BLaER1 treated with 17β-estradiol and CSF1 and Interleukin-3, amounts not matched to agents 10 nM and 100 nM (cell line): ENCODE measurements at regions not wholly inside any gene's neighbourhood (a gene's known extent, or its start where the extent isn't known, plus 50 kb on each side); places are given as distances from the start of the nearest gene placed in this dataset.

Source experiments
- H3K27ac ChIP-seq, 11 experiments: shearing (Covaris generic); formaldehyde crosslinking; 2 replicates each; pipeline ENCODE4 v1.8.1; 2022
- H3K27me3 ChIP-seq, 11 experiments: shearing (Covaris generic); formaldehyde crosslinking; 2 replicates each; pipeline ENCODE4 v1.8.1; 2022
- H3K36me3 ChIP-seq, 11 experiments: shearing (Covaris generic); formaldehyde crosslinking; 2 replicates each; pipeline ENCODE4 v1.8.1; 2022
- H3K4me1 ChIP-seq, 10 experiments: shearing (Covaris generic); formaldehyde crosslinking; 2 replicates each; pipeline ENCODE4 v1.8.1; 2022
- H3K4me2 ChIP-seq, 11 experiments: shearing (Covaris generic); formaldehyde crosslinking; 2 replicates each; pipeline ENCODE4 v1.8.1; 2022
- H3K4me3 ChIP-seq, 10 experiments: shearing (Covaris generic); formaldehyde crosslinking; 2 replicates each; pipeline ENCODE4 v1.8.1; 2022
- H3K9ac ChIP-seq, 11 experiments: shearing (Covaris generic); formaldehyde crosslinking; 2 replicates each; pipeline ENCODE4 v1.8.1; 2022
- H3K9me3 ChIP-seq, 11 experiments: shearing (Covaris generic); formaldehyde crosslinking; replicated peaks in 1 of 11; 2 replicates each; pipeline ENCODE4 v1.8.1; 2022
- H4K20me1 ChIP-seq, 11 experiments: shearing (Covaris generic); formaldehyde crosslinking; 2 replicates each; pipeline ENCODE4 v1.8.1; 2022
- Cebpa-rat ChIP-seq, 11 experiments: shearing (Covaris generic); IDR thresholded peaks; 2 replicates each; pipeline ENCODE4 v1.8.1; 2022

GRCh38 chr7:153398370-153398769 lies 638.8 kb downstream of the ACTR3B start:
- H3K9ac ChIP-seq = no peak overlapping the region
- peaks cover 7 to 15% (median 10%) of the 10 kb centered on the region in 11 experiments; a peak in 18 of 22 replicates for H3K9me3 ChIP-seq
- no peak overlapping the region for H3K27ac ChIP-seq
- TF ChIP-seq Cebpa-rat (IDR thresholded peaks at IDR 0.05) = no peak
- H3K27me3 ChIP-seq = no peaks in the 10 kb centered on the region
- H3K4me2 ChIP-seq = no peak overlapping the region
- no peaks in the 10 kb centered on the region for H3K36me3 ChIP-seq
- H3K4me3 ChIP-seq = no peak overlapping the region
- H4K20me1 ChIP-seq = no peaks in the 10 kb centered on the region
- H3K4me1 ChIP-seq = no peaks in the 10 kb centered on the region

GRCh38 chr7:153398789-153399553 lies 639.4 kb downstream of the ACTR3B start:
- Histone ChIP-seq H4K20me1 (no peaks in the 10 kb centered on the region), H3K9me3 (peaks cover 1 to 9% (median 4%) of the 10 kb centered on the region in 11 experiments; a peak in 16 of 22 replicates), H3K4me1 (no peaks in the 10 kb centered on the region), H3K36me3 (no peaks in the 10 kb centered on the region), H3K9ac (no peak overlapping the region), H3K4me2 (no peak overlapping the region), H3K27me3 (no peaks in the 10 kb centered on the region), H3K27ac (no peak overlapping the region), H3K4me3 (no peak overlapping the region)
- no peak for TF ChIP-seq Cebpa-rat (IDR thresholded peaks at IDR 0.05)

GRCh38 chr7:153399554-153399940 lies 640.0 kb downstream of the ACTR3B start:
- H4K20me1 ChIP-seq = no peaks in the 10 kb centered on the region
- H3K4me3 ChIP-seq = no peak overlapping the region
- TF ChIP-seq Cebpa-rat (IDR thresholded peaks at IDR 0.05) = no peak
- no peaks in the 10 kb centered on the region for H3K27me3 ChIP-seq
- H3K9me3 ChIP-seq = peaks cover 0 to 3% (median 0%) of the 10 kb centered on the region in 11 experiments; a peak in 1 of 22 replicates
- no peaks in the 10 kb centered on the region for H3K4me1 ChIP-seq
- H3K9ac ChIP-seq = no peak overlapping the region
- no peak overlapping the region for H3K27ac ChIP-seq
- no peaks in the 10 kb centered on the region for H3K36me3 ChIP-seq
- H3K4me2 ChIP-seq = no peak overlapping the region

GRCh38 chr7:153400735-153401593 lies 641.4 kb downstream of the ACTR3B start:
- no peak for TF ChIP-seq Cebpa-rat (IDR thresholded peaks at IDR 0.05)
- Histone ChIP-seq H3K4me1 (no peaks in the 10 kb centered on the region), H3K9ac (no peak overlapping the region), H3K27me3 (no peaks in the 10 kb centered on the region), H3K9me3 (no peaks in the 10 kb centered on the region), H3K4me2 (no peak overlapping the region), H3K4me3 (no peak overlapping the region), H4K20me1 (no peaks in the 10 kb centered on the region), H3K27ac (no peak overlapping the region), H3K36me3 (no peaks in the 10 kb centered on the region)

- Histone ChIP-seq H3K4me1 (no peaks in the 10 kb centered on the region), H4K20me1 (no peaks in the 10 kb centered on the region), H3K9ac (no peak overlapping the region), H3K4me2 (no peak overlapping the region), H3K4me3 (no peak overlapping the region), H3K36me3 (no peaks in the 10 kb centered on the region), H3K27me3 (no peaks in the 10 kb centered on the region), H3K9me3 (no peaks in the 10 kb centered on the region), H3K27ac (no peak overlapping the region)
- no peak for TF ChIP-seq Cebpa-rat (IDR thresholded peaks at IDR 0.05)
Observed at GRCh38 chr7:153401795-153402720, 642.5 kb downstream of the ACTR3B start.

- Histone ChIP-seq H3K27ac (no peak overlapping the region), H3K27me3 (no peaks in the 10 kb centered on the region), H3K4me1 (no peaks in the 10 kb centered on the region), H3K4me2 (no peak overlapping the region), H3K4me3 (no peak overlapping the region), H3K36me3 (no peaks in the 10 kb centered on the region), H4K20me1 (no peaks in the 10 kb centered on the region), H3K9ac (no peak overlapping the region), H3K9me3 (no peaks in the 10 kb centered on the region)
- no peak for TF ChIP-seq Cebpa-rat (IDR thresholded peaks at IDR 0.05)
Observed at GRCh38 chr7:153402721-153403541, 643.4 kb downstream of the ACTR3B start.

- no peak for TF ChIP-seq Cebpa-rat (IDR thresholded peaks at IDR 0.05)
- Histone ChIP-seq H3K36me3 (no peaks in the 10 kb centered on the region), H3K27ac (no peak overlapping the region)
Observed at GRCh38 chr7:153404124-153404523, 644.6 kb downstream of the ACTR3B start.

GRCh38 chr7:153404781-153405279 lies 645.3 kb downstream of the ACTR3B start:
- peaks cover 0 to 5% (median 0%) of the 10 kb centered on the region in 11 experiments; a peak in 2 of 22 replicates for H3K9me3 ChIP-seq
- H3K27me3 ChIP-seq = no peaks in the 10 kb centered on the region
- no peaks in the 10 kb centered on the region for H3K4me1 ChIP-seq
- no peak for TF ChIP-seq Cebpa-rat (IDR thresholded peaks at IDR 0.05)
- no peak overlapping the region for H3K4me3 ChIP-seq
- H3K27ac ChIP-seq = no peak overlapping the region
- H3K4me2 ChIP-seq = no peak overlapping the region
- H4K20me1 ChIP-seq = no peaks in the 10 kb centered on the region
- H3K9ac ChIP-seq = no peak overlapping the region
- no peaks in the 10 kb centered on the region for H3K36me3 ChIP-seq

More at GRCh38 chr7:153404124-153404523, 644.6 kb downstream of the ACTR3B start:
- H4K20me1 ChIP-seq = no peaks in the 10 kb centered on the region
- no peak overlapping the region for H3K4me2 ChIP-seq
- no peak overlapping the region for H3K9ac ChIP-seq
- H3K27me3 ChIP-seq = no peaks in the 10 kb centered on the region
- no peaks in the 10 kb centered on the region for H3K4me1 ChIP-seq
- H3K4me3 ChIP-seq = no peak overlapping the region
- peaks cover 0 to 5% (median 0%) of the 10 kb centered on the region in 11 experiments; a peak in 2 of 22 replicates for H3K9me3 ChIP-seq
